Chondrocyte (in vitro differentiated cells): ENCODE measurements at regions not wholly inside any gene's neighbourhood (a gene's known extent, or its start where the extent isn't known, plus 50 kb on each side); places are given as distances from the start of the nearest gene placed in this dataset.

Source experiments
- DNase-seq: peaks from one replicate; pipeline ENCODE4 v3.0.0; 2021; ENCODE audit warnings: mixed read lengths, low spot score
- H3K27ac Mint-ChIP-seq: one replicate; pipeline ENCODE4 v1.8.0; 2021; ENCODE audit warnings: mild to moderate bottlenecking, moderate library complexity, mixed read lengths; ENCODE audit not compliant: unreplicated experiment
- H3K27me3 Mint-ChIP-seq: 2 replicates; pipeline ENCODE4 v1.8.0; 2021; ENCODE audit warnings: low read depth, mixed read lengths
- H3K36me3 Mint-ChIP-seq: 2 replicates; pipeline ENCODE4 v1.8.0; 2021; ENCODE audit warnings: low read depth, mixed read lengths
- H3K4me1 Mint-ChIP-seq: 2 replicates; pipeline ENCODE4 v1.8.0; 2021; ENCODE audit warnings: low read depth, mild to moderate bottlenecking, mixed read lengths
- H3K4me3 Mint-ChIP-seq: one replicate; pipeline ENCODE4 v1.8.0; 2021; ENCODE audit warnings: mild to moderate bottlenecking, moderate library complexity, mixed read lengths; ENCODE audit not compliant: unreplicated experiment
- H3K9me3 Mint-ChIP-seq: 2 replicates; pipeline ENCODE4 v1.8.0; 2021; ENCODE audit warnings: low read depth, mixed read lengths
- CTCF ChIP-seq: fragments of 200-600 bp; sonication (generic); IDR thresholded peaks from 2 replicates; pipeline ENCODE4 v1.5.0; 2021; ENCODE audit warnings: antibody characterized with exemption, mild to moderate bottlenecking, moderate library complexity

DNA sequence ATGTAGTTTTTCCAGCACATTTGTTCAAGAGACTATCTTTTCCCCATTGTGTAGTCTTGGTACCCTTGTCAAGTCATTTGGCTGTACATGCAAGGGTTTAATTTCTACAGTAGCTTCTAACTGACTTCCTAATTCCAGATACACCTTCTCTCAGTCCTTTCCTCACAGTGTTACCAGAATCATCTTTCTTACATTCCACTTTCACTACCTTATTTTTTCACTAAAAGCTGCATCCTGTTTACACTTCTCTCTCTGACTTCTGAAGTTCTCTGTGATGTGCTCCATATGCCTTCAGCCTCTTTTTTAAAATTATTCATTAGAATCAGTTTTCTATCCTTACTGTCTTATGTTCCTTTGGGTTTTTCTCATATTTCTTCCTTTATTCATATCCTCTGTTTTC, 57.1 kb upstream of the RWDD3 start:
- Mint-ChIP-seq H3K9me3 (no peaks in the 10 kb centered on the region), H3K27me3 (no peaks in the 10 kb centered on the region), H3K27ac (no peak overlapping the region), H3K4me3 (no peak overlapping the region), H3K4me1 (peaks cover 6% of the 10 kb centered on the region), H3K36me3 (peaks cover 2% of the 10 kb centered on the region)
- TF ChIP-seq CTCF = no peak
- DNase-seq = no peak

DNA sequence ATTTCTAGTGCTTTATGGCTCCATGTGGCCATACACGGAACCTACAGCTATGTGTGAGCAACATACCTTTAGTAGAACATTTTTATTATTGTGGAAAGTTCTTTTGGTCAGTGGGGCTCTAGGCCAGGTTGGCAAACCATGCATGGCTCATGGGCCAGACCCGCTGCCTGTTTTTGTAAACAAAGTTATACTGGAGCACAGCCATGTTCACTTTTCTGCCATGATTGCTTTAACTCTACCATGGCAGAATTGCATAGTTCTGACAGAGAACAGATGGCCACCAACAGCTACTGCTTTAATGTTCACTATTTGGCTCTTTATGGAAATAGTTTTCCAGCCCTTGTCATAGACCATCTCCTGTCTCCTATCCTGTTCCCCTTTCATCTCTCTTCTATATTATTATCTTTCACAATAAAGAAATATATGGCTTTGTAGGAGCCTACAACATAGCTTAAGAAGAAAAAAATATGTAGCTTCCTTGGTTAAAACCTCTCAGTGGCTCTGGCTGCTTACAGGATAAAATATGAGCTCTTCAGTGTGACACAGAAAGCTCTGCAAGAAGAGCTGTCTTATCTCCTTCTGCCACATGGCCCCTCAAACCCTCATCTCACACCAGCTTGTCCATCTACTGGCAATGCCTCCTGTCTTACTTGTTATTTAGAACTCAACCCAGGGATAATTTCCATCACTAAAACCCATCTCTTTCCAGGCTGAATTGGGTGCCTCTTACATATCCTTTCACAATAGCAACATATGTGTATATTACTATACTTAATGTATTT, 54.6 kb upstream of the RWDD3 start:
- no peak for TF ChIP-seq CTCF
- Mint-ChIP-seq H3K4me1 (peaks cover 5% of the 10 kb centered on the region), H3K4me3 (no peak overlapping the region), H3K27me3 (peaks cover 7% of the 10 kb centered on the region), H3K36me3 (peaks cover 4% of the 10 kb centered on the region), H3K27ac (no peak overlapping the region), H3K9me3 (no peaks in the 10 kb centered on the region)
- no peak for DNase-seq

DNA sequence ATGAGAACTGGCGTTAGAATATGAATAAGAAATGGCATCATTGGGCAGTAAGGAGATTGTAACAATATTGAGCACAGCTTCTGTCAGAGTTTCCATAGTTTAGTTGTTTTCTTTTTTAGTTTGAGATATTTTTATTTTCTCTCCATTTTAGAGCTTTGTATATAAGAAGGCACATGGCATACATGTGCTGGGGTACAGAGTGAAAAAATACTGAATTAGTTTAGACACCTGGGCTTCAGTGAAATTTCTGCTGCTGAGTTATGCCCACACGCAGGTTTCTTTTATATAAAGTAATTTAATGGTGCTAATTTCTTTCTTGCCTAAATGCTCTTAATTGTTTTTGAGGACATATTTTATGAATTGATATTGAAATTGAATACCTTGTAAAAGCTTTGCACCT, 53.6 kb upstream of the RWDD3 start:
- Mint-ChIP-seq H3K9me3 (no peaks in the 10 kb centered on the region), H3K27ac (no peak overlapping the region), H3K27me3 (peaks cover 9% of the 10 kb centered on the region), H3K4me3 (no peak overlapping the region), H3K36me3 (peaks cover 3% of the 10 kb centered on the region), H3K4me1 (peaks cover 5% of the 10 kb centered on the region)
- DNase-seq = no peak
- no peak for TF ChIP-seq CTCF

GRCh38 chr1:95181096-95181495, 52.9 kb upstream of the RWDD3 start:
- H3K4me1 Mint-ChIP-seq = peaks cover 5% of the 10 kb centered on the region
- no peak overlapping the region for H3K27ac Mint-ChIP-seq
- peaks cover 2% of the 10 kb centered on the region for H3K36me3 Mint-ChIP-seq
- H3K4me3 Mint-ChIP-seq = no peak overlapping the region
- DNase-seq = no peak
- TF ChIP-seq CTCF = no peak
- H3K27me3 Mint-ChIP-seq = peaks cover 9% of the 10 kb centered on the region
- H3K9me3 Mint-ChIP-seq = no peaks in the 10 kb centered on the region

DNA sequence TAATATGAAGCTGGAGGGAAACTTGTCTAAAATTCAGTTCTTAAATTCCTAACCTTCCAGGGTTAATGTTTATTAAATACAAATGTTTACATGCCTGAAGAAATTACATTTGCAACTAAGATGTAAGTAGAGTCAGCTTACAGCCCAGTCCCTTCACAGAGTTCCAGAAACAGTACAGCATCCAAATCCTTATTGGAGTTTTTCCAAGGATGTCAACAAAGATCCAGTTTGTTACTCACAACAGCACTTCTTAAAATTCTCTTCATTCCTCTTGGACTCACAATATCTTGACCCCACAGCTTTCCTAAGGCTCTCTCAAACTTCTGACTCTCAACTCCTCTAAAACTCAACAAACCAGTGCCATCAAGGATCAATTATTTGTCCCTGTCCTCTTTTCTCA, 50.1 kb upstream of the RWDD3 start:
- peaks cover 3% of the 10 kb centered on the region for H3K36me3 Mint-ChIP-seq
- H3K27me3 Mint-ChIP-seq = peaks cover 15% of the 10 kb centered on the region
- H3K4me3 Mint-ChIP-seq = no peak overlapping the region
- H3K4me1 Mint-ChIP-seq = no peaks in the 10 kb centered on the region
- no peak for TF ChIP-seq CTCF
- no peaks in the 10 kb centered on the region for H3K9me3 Mint-ChIP-seq
- no peak for DNase-seq
- H3K27ac Mint-ChIP-seq = no peak overlapping the region
